Effector memory CD4-positive, alpha-beta T cell (primary cell): ENCODE measurements at regions not wholly inside any gene's neighbourhood (a gene's known extent, or its start where the extent isn't known, plus 50 kb on each side); places are given as distances from the start of the nearest gene placed in this dataset.

Source experiments
- DNase-seq, 3 donors: peaks; one replicate each; pipeline ENCODE4 v3.0.0-alpha.2; 2020
- H3K27ac ChIP-seq: 2 replicates; pipeline ENCODE4 v1.7.0; 2013; ENCODE audit warnings: mild to moderate bottlenecking, low read length, moderate library complexity; ENCODE audit not compliant: insufficient read depth, poor library complexity, severe bottlenecking
- H3K27me3 ChIP-seq: replicated peaks from 2 replicates; pipeline ENCODE4 v1.7.0; 2013; ENCODE audit warnings: mild to moderate bottlenecking, low read length; ENCODE audit not compliant: insufficient read depth, control insufficient read depth, poor library complexity, severe bottlenecking
- H3K36me3 ChIP-seq: 2 replicates; pipeline ENCODE4 v1.7.0; 2013; ENCODE audit warnings: mild to moderate bottlenecking, low read length, moderate library complexity; ENCODE audit not compliant: control insufficient read depth, insufficient read depth
- H3K4me1 ChIP-seq: 2 replicates; pipeline ENCODE4 v1.7.0; 2013; ENCODE audit warnings: low read length, mild to moderate bottlenecking; ENCODE audit not compliant: control insufficient read depth, insufficient read depth, poor library complexity, severe bottlenecking
- H3K4me3 ChIP-seq: 2 replicates; pipeline ENCODE4 v1.7.0; 2013; ENCODE audit warnings: low read length, low read depth, mild to moderate bottlenecking; ENCODE audit not compliant: insufficient read depth, poor library complexity, severe bottlenecking
- H3K9me3 ChIP-seq: 2 replicates; pipeline ENCODE4 v1.7.0; 2013; ENCODE audit warnings: mild to moderate bottlenecking, low read length, moderate library complexity; ENCODE audit not compliant: control insufficient read depth

- Histone ChIP-seq H3K4me3 (no peak overlapping the region), H3K27ac (no peak overlapping the region), H3K27me3 (no peaks in the 10 kb centered on the region), H3K4me1 (no peaks in the 10 kb centered on the region), H3K36me3 (no peaks in the 10 kb centered on the region), H3K9me3 (no peaks in the 10 kb centered on the region)
- no peak for DNase-seq
These were observed 302.5 kb downstream of the BMPER start for GRCh38 chr7:34207810-34208209.

DNA sequence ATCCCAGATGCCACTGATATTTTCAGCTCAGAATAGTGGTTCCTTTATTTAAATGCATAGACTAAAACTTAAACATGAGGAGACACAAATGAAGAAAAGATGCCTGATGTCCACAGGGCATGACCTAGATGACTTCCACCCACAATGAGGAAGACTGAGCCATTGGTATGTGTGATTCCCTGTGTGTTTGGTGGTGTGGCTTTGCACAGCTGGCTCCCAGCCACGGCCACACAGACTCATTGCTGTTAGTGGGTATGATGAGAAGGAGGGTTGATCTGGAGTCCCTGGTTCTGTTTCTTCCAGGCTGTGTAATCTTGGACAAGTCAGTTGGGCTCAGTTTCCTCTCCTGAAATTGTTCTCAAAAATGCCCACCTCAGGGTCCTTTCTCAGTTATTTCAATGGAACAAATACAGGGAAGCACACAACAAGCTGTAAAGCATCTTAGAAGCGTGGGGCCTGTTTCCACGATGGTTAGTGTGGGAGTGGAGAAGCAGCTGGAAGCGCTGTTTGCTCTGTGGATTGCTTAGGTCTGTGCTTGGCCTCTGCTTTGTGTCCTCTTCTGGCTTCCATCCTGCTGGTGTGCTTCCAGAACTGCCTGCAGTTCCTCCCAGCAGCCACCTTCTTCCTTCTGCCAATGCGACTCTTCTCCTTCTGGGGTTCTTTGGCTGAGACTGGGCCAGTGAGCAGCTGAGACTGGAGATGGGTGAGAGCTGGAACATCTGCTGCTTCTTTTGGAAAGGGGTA is 303.7 kb downstream of the BMPER start:
- no peak for DNase-seq
- Histone ChIP-seq H3K27ac (no peak overlapping the region), H3K9me3 (no peaks in the 10 kb centered on the region), H3K27me3 (no peaks in the 10 kb centered on the region), H3K4me1 (no peaks in the 10 kb centered on the region), H3K4me3 (no peak overlapping the region), H3K36me3 (no peaks in the 10 kb centered on the region)

DNA sequence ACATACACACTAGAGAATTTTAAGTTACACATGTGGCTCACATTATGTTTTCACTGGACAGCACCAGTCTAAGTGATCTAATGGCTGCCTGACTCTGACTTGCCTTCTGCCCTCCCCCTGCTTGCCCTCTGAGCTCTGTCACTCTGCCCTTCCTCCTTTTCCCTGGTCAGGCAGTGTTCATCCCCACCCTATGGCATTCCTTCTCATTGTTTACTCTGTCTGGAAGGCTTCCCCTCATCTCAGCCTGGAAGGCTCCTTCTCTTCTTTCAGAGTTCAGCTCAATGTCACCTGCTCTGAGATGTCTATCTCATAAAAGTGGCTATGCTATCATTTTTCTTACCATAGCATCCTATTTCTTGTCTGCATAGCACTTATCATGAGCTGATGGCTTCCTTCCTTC is 305.7 kb downstream of the BMPER start:
- no peak for DNase-seq
- Histone ChIP-seq H3K36me3 (no peaks in the 10 kb centered on the region), H3K4me1 (no peaks in the 10 kb centered on the region), H3K9me3 (no peaks in the 10 kb centered on the region), H3K27me3 (no peaks in the 10 kb centered on the region), H3K27ac (no peak overlapping the region), H3K4me3 (no peak overlapping the region)

DNA sequence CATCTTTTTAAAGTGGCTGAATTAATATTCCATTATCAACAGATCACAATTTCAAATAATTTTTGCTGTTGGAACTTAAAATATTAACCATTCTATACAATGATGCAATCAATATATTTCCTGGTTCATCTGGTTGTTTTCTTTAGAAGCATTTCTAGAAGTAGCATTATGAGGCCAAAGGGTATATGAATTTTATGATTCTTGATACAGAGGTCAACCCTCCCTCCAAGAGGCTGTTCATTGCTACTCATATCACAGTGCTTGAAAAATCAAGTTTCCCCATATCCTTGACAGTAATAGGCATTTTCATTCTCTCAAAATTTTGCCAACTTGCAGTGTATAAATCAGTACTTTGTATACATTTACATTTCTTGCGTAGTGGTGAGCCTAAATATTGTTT is 312.6 kb downstream of the BMPER start:
- Histone ChIP-seq H3K27ac (no peak overlapping the region), H3K27me3 (no peaks in the 10 kb centered on the region), H3K9me3 (no peaks in the 10 kb centered on the region), H3K36me3 (no peaks in the 10 kb centered on the region), H3K4me1 (no peaks in the 10 kb centered on the region), H3K4me3 (no peak overlapping the region)
- no peak for DNase-seq

DNA sequence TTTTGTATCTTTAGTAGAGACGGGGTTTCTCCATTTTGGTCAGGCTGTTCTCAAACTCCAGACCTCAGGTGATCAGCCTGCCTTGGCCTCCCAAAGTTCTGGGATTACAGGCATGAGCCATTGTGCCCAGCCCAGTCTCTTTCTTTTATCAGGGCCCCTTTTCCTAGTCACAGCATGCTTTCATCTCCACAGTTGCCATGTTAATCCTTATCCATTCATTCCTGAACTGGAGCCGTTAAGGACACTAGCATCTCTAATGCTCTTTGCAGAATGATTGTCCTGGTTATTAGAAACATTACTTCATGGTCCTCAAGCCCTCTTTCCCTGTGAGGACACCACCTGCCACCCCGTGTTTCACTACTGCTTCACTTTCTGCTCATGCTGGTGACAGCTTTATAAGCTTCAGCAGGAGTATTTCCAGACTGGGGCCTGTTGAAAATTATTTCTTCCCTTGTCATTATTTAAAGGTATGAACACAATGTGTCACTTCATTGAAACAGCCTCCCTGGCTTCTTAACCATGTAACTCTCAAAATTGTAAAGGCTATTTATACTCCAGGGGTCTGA is 313.9 kb downstream of the BMPER start:
- Histone ChIP-seq H3K36me3 (no peaks in the 10 kb centered on the region), H3K27me3 (no peaks in the 10 kb centered on the region), H3K4me3 (no peak overlapping the region), H3K9me3 (no peaks in the 10 kb centered on the region), H3K27ac (no peak overlapping the region), H3K4me1 (no peaks in the 10 kb centered on the region)
- no peak for DNase-seq

- no peaks in the 10 kb centered on the region for H3K36me3 ChIP-seq
- no peaks in the 10 kb centered on the region for H3K4me1 ChIP-seq
- no peak for DNase-seq
- no peak overlapping the region for H3K4me3 ChIP-seq
- no peaks in the 10 kb centered on the region for H3K9me3 ChIP-seq
- H3K27ac ChIP-seq = no peak overlapping the region
- no peaks in the 10 kb centered on the region for H3K27me3 ChIP-seq
These were observed 315.3 kb downstream of the BMPER start for GRCh38 chr7:34220506-34221185.

DNA sequence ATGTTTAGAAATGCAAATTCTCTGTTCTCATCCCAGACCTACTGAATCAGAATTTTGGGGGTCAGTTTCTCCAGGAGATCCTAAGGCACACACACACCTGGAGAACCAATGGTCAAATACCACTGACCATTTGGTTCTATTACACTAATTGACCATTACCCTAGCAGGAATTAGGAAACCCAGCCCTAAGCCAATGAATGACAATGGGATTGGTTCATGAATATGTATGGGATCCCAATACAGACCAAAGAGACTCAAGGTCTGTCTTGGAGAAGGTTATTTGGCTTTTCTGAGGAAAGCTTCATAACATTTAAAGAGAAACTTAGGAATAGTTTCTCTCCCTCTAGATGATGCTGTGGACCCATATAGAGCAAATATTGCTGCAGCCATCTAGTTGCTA is 317.0 kb downstream of the BMPER start:
- Histone ChIP-seq H3K4me1 (no peaks in the 10 kb centered on the region), H3K4me3 (no peak overlapping the region), H3K9me3 (no peaks in the 10 kb centered on the region), H3K27ac (no peak overlapping the region), H3K27me3 (no peaks in the 10 kb centered on the region), H3K36me3 (no peaks in the 10 kb centered on the region)
- DNase-seq = no peak

DNA sequence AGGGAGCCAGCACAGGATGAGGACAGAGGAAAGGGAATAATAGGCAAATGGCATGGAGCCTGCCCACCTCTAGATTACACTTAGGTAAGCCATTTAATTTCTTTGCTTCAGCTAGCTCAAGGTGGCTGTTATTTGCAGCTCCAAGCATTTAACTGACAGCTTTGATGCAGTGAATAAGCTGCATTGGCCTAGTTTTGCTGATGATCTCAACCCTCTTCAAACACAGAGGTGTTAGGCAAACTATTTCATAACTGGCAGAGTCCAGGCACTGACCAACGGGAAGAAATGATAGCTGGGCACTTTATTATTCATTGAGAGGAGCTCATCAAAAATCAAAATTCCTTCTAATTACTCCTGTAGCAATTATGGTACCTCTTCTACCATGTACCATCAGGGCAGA is 317.4 kb downstream of the BMPER start:
- Histone ChIP-seq H3K36me3 (no peaks in the 10 kb centered on the region), H3K27me3 (no peaks in the 10 kb centered on the region), H3K4me1 (no peaks in the 10 kb centered on the region), H3K9me3 (no peaks in the 10 kb centered on the region), H3K4me3 (no peak overlapping the region), H3K27ac (no peak overlapping the region)
- no peak for DNase-seq

- no peaks in the 10 kb centered on the region for H3K27me3 ChIP-seq
- no peak overlapping the region for H3K4me3 ChIP-seq
- no peaks in the 10 kb centered on the region for H3K36me3 ChIP-seq
- H3K4me1 ChIP-seq = no peaks in the 10 kb centered on the region
- DNase-seq = no peak
- no peaks in the 10 kb centered on the region for H3K9me3 ChIP-seq
- H3K27ac ChIP-seq = no peak overlapping the region
These were observed 318.9 kb downstream of the BMPER start for GRCh38 chr7:34224281-34224680.

DNA sequence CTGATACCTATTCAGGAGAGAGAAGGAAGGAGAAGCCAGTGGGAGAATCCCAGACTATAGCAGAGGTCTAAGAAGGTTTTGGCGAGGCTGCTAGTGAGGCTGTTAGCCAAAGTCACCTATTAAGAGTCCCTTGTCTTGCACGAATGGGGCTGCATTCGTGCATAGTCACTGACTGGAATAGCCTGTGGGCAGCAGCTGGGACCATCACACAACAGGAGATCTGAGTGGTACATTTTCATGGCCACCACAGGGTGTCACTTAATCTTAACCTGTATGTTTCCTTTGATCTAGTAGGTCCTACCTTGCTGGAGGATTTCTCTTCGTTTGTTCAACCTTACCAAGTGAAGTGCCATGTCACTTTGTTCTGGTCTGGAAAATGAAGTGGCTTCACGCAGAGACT is 319.9 kb downstream of the BMPER start:
- no peaks in the 10 kb centered on the region for H3K9me3 ChIP-seq
- DNase-seq = no peak
- H3K4me1 ChIP-seq = no peaks in the 10 kb centered on the region
- no peaks in the 10 kb centered on the region for H3K36me3 ChIP-seq
- no peak overlapping the region for H3K27ac ChIP-seq
- no peak overlapping the region for H3K4me3 ChIP-seq
- H3K27me3 ChIP-seq = no peaks in the 10 kb centered on the region
